K562 (cell line): ENCODE measurements at regions not wholly inside any gene's neighbourhood (a gene's known extent, or its start where the extent isn't known, plus 50 kb on each side); places are given as distances from the start of the nearest gene placed in this dataset.

ENCODE experiments used
- DACH1 ChIP-seq: fragments of 450-650 bp; IDR thresholded peaks from 2 replicates; pipeline ENCODE4 v1.6.1; 2018; ENCODE audit not compliant: partially characterized antibody
- NCOA6 ChIP-seq: fragments of 450-650 bp; IDR thresholded peaks from 2 replicates; pipeline ENCODE4 v1.6.1; 2017; ENCODE audit warnings: mild to moderate bottlenecking
- NELFE ChIP-seq: IDR thresholded peaks from 2 replicates; pipeline ENCODE4 v1.6.1; 2011; ENCODE audit warnings: mild to moderate bottlenecking; ENCODE audit not compliant: insufficient read depth, insufficient read length
- SMARCA4 ChIP-seq: fragments of 450-650 bp; IDR thresholded peaks from 2 replicates; pipeline ENCODE4 v1.6.1; 2016
- SNAPC5 ChIP-seq: fragments of 250-450 bp; sonication (Bioruptor Pico); IDR thresholded peaks from 2 replicates; pipeline ENCODE4 v1.8.0; 2021; ENCODE audit warnings: moderate library complexity, mild to moderate bottlenecking, inconsistent platforms
- ZNF407 ChIP-seq: fragments of 450-650 bp; IDR thresholded peaks from 2 replicates; pipeline ENCODE4 v1.6.1; 2016; ENCODE audit warnings: low read depth
- ZNF695 ChIP-seq: fragments of 450-650 bp; formaldehyde crosslinking; IDR thresholded peaks from 2 replicates; pipeline ENCODE4 v1.4.0; 2020; ENCODE audit warnings: mild to moderate bottlenecking, moderate library complexity

DNA sequence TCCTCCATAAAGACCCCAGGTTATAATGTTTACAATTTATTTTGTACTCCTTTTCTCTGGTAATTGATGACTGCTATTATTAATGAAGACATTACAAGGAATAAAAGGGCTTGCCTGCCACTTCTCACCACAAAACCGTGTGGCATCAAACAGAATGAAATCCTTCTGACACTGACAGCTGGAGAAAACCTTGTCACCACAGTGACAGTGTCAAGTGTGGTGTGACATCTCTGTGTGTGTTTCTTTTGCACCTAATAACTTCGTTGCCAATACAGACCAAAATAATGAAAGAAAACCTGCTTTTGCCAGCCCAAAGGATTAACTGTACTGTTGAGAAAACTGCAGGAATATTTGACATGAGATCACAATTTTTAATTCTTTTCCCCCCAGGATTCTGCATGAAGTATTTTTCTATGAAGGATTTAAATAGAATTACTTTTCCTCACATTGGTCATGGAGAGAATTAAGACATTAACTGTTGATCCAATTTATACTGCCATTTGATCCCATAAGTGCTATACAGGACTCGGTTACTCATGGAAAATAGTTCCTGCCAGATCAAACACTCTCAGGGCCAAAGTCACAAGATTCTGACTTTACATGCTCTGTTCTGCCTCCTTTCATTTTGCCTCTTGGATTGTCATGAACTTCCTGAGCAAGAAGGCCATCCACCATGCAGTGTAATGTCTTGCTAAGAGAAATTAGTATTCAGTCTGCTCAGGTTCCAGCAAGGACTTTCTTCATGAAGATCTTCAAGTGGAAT is 60.4 kb upstream of the IFNG-AS1 start (continued):
- TF ChIP-seq ZNF407 (no peak), ZNF695 (no peak), SNAPC5 (CRISPR knock-in tag) (no peak), SMARCA4 (no peak), NELFE (no peak), DACH1 (no peak), NCOA6 (no peak)
